ENCODE measurements at regions not wholly inside any gene's neighbourhood (a gene's known extent, or its start where the extent isn't known, plus 50 kb on each side); places are given as distances from the start of the nearest gene placed in this dataset.

DNA sequence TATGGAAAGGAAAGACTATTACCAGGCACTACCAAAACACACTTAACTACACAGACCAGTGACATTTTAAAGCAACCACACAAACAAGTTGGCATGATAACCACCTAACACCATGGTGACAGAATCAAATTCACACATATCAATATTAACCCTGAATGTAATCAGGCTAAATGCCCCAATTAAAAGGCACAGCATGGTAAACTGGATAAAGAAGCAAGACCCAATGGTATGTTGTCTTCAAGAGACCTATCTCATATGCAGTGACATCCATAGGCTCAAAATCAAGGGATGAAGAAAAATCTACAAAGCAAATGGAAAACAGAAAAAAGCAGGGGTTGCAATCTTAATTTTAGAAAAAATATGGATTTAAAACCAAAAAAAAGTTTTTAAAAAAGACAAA lies 86.0 kb downstream of the SAMD9 start:
- Histone ChIP-seq H3K36me3 (no peaks in the 10 kb centered on the region), H3K4me3 (no peak overlapping the region), H3K4me1 (no peaks in the 10 kb centered on the region), H3K27ac (replicated peaks) (no peak overlapping the region), H3K9me3 (replicated peaks) (peaks cover 21% of the 10 kb centered on the region), H3K27me3 (ENCODE audit: low read depth) (peaks cover 5% of the 10 kb centered on the region)
- TF ChIP-seq, protein P1, sequence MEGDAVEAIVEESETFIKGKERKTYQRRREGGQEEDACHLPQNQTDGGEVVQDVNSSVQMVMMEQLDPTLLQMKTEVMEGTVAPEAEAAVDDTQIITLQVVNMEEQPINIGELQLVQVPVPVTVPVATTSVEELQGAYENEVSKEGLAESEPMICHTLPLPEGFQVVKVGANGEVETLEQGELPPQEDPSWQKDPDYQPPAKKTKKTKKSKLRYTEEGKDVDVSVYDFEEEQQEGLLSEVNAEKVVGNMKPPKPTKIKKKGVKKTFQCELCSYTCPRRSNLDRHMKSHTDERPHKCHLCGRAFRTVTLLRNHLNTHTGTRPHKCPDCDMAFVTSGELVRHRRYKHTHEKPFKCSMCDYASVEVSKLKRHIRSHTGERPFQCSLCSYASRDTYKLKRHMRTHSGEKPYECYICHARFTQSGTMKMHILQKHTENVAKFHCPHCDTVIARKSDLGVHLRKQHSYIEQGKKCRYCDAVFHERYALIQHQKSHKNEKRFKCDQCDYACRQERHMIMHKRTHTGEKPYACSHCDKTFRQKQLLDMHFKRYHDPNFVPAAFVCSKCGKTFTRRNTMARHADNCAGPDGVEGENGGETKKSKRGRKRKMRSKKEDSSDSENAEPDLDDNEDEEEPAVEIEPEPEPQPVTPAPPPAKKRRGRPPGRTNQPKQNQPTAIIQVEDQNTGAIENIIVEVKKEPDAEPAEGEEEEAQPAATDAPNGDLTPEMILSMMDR (IDR thresholded peaks at IDR 0.05; ENCODE audit: borderline replicate concordance) = no peak
- DNase-seq = no peak
- intact Hi-C loops (cut with micrococcal nuclease) = no loop called here

DNA sequence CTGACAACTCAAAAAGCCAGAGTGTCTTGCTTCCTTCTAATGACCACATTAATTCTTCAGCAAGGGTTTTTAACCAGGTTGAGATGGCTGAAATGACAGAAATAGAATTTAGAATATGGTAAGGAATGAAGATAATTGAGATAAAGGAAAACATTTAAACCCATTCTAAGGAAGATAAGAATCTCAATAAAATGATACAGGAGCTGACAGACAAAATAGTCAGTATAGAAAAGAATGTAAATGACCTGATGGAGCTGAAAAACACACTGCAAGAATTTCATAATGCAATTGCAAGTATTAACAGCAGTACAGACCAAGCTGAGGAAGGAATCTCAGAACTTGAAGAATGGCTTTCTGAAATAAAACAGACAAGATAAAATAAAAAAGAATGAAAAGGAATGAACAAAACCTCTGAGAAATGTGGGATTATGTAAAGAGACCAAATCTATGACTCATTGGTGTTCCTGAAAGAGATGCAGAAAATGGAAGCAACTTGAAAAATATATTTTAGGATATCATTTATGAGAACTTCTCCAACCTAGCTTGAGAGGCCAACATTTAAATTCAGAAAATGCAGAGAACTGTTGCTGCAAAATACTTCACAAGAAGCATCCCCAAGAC lies 87.1 kb downstream of the SAMD9 start:
- TF ChIP-seq, protein P1 (IDR thresholded peaks at IDR 0.05; ENCODE audit: borderline replicate concordance) = no peak
- Histone ChIP-seq H3K36me3 (no peaks in the 10 kb centered on the region), H3K4me3 (no peak overlapping the region), H3K9me3 (replicated peaks) (peaks cover 21% of the 10 kb centered on the region), H3K27me3 (ENCODE audit: low read depth) (peaks cover 5% of the 10 kb centered on the region), H3K4me1 (no peaks in the 10 kb centered on the region), H3K27ac (replicated peaks) (no peak overlapping the region)
- intact Hi-C loops (cut with micrococcal nuclease) = no loop called here
- no peak for DNase-seq

DNA sequence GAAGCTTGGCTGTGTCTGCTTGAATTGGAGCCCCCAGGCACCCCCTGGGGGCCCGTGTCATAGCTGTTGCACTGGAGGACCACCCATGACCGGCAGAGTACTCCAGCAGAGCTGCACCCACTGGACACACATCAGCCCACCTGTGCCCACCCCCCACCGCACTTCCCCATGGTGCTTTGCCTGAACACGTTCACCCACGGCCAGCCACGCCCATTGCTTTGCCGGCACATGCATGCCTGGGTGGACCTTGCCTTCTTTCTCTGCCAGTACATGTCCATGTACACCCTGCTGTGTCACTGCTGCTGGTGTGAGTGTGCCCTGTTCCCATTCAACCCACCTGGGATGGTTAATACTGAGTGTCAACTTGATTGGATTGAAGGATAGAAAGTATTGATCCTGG lies 88.7 kb downstream of the SAMD9 start:
- Histone ChIP-seq H3K9me3 (replicated peaks) (peaks cover 21% of the 10 kb centered on the region), H3K4me1 (no peaks in the 10 kb centered on the region), H3K36me3 (no peaks in the 10 kb centered on the region), H3K27me3 (ENCODE audit: low read depth) (peaks cover 5% of the 10 kb centered on the region), H3K27ac (replicated peaks) (no peak overlapping the region), H3K4me3 (no peak overlapping the region)
- no peak for DNase-seq
- intact Hi-C loops (cut with micrococcal nuclease) = no loop called here
- TF ChIP-seq, protein P1 (IDR thresholded peaks at IDR 0.05; ENCODE audit: borderline replicate concordance) = no peak

DNA sequence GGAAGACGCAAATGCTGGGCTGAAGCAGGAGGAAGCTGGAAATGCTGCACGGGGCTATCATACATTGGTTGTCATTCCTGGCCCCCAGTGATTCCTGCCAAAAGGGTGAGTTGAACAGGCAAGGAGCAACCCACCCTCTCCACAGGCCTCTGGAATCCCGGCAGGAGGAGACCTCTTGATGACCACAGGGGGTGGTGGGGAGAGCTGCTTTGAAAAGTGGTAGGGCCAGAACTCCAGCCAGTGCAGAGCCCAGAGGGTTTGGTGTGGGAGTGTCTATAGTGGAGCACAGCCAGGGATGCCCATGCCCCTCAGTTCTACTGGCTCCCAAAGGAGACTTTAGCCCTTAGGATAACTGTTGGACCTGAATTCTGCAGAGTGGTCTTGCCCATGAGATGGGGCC lies 89.2 kb downstream of the SAMD9 start:
- no peaks in the 10 kb centered on the region for H3K4me1 ChIP-seq
- H3K27me3 ChIP-seq (ENCODE audit: low read depth) = peaks cover 5% of the 10 kb centered on the region
- intact Hi-C loops (cut with micrococcal nuclease) = no loop called here
- H3K4me3 ChIP-seq = no peak overlapping the region
- DNase-seq = no peak
- H3K27ac ChIP-seq (replicated peaks) = no peak overlapping the region
- TF ChIP-seq, protein P1 (IDR thresholded peaks at IDR 0.05; ENCODE audit: borderline replicate concordance) = no peak
- no peaks in the 10 kb centered on the region for H3K36me3 ChIP-seq
- peaks cover 21% of the 10 kb centered on the region for H3K9me3 ChIP-seq (replicated peaks)

DNA sequence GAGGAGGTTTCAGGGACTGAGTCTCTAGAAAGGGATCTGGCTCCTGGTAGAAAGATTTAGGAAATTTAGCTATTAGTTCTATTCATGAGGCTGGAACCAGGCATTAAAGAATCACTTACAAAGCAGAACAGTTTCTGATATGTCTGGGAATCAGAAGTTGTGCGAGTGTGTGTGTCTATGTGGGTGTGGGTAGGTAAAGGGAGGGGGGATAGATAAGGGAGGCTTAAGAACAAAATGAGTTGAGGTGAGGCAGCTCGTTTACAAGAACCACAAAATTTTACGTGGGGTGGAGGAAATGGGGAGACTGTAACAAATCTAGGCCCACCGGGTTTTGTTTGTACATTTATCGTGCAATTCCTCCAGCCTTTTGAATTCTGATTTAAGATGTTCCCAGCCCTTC lies 90.7 kb downstream of the SAMD9 start:
- H3K9me3 ChIP-seq (replicated peaks) = peaks cover 15% of the 10 kb centered on the region
- no peak overlapping the region for H3K4me3 ChIP-seq
- no peak overlapping the region for H3K27ac ChIP-seq (replicated peaks)
- no peaks in the 10 kb centered on the region for H3K36me3 ChIP-seq
- intact Hi-C loops (cut with micrococcal nuclease) = no loop called here
- peaks cover 5% of the 10 kb centered on the region for H3K27me3 ChIP-seq (ENCODE audit: low read depth)
- H3K4me1 ChIP-seq = no peaks in the 10 kb centered on the region
- TF ChIP-seq, protein P1 (IDR thresholded peaks at IDR 0.05; ENCODE audit: borderline replicate concordance) = no peak
- no peak for DNase-seq

All from left ventricle myocardium inferior (tissue), 1 donor.